HepG2 (cell line): ENCODE measurements at regions not wholly inside any gene's neighbourhood (a gene's known extent, or its start where the extent isn't known, plus 50 kb on each side); places are given as distances from the start of the nearest gene placed in this dataset.

Experiments
- ATAC-seq: fragments of 200-7000 bp; cut with Tn5 transposase; 3 replicates; pipeline ENCODE4 v1.9.1; 2020; ENCODE audit warnings: mild to moderate bottlenecking, moderate library complexity
- BruUV-seq: library from RNA; stranded (reverse); fragments of 400-500 nt; replicated peaks from 2 replicates; lab custom pipeline; 2021; lab: Mats Ljungman, UMichigan
- CTCF ChIA-PET: fragments of 300-600 bp; formaldehyde crosslinking; extraction: SDS; loops from one replicate; lab custom pipeline; 2021; ENCODE audit warnings: low total read pairs, inconsistent platforms, low intra/inter-chr PET ratio; lab: Yijun Ruan, JAX
- POLR2A ChIA-PET: fragments of 350-600 bp; sonication (Branson Sonifier 250); formaldehyde crosslinking; loops from one replicate; lab custom pipeline; 2020; ENCODE audit warnings: antibody characterized with exemption, inconsistent platforms; lab: Yijun Ruan, JAX
- DNase-seq: peaks from one replicate; pipeline ENCODE4 v3.0.0-alpha.2; 2015; ENCODE audit warnings: low spot score
- FAIRE-seq: peaks from 3 replicates; lab custom pipeline; 2011; peaks lifted over from hg19 to GRCh38; lab: Jason Lieb, UNC
- H2AFZ ChIP-seq: one replicate; pipeline ENCODE4 v1.6.1; 2011; ENCODE audit warnings: low read length, inconsistent platforms
- H3K27ac ChIP-seq: fragments of 300-600 bp; 3 replicates; pipeline ENCODE4 v1.8.0; 2011; ENCODE audit warnings: mixed run types, mild to moderate bottlenecking, mixed read lengths, low read length, inconsistent platforms; ENCODE audit not compliant: insufficient read depth; ENCODE audit errors: extremely low read length
- H3K27me3 ChIP-seq, 2 experiments: fragments of 200-600 bp in 1 of 2; 2 replicates in 1 of 2; 3 replicates in 1 of 2; pipeline versions ENCODE4 v1.6.0 to v1.8.0; 2011; ENCODE audit warnings: low read length in 2 of 2, mild to moderate bottlenecking in 2 of 2, moderate library complexity in 2 of 2, inconsistent platforms in 1 of 2; ENCODE audit not compliant: insufficient read depth in 2 of 2, control insufficient read depth in 1 of 2
- H3K36me3 ChIP-seq, 2 experiments: fragments of 200-600 bp in 1 of 2; replicated peaks in 1 of 2; 2 replicates in 1 of 2; 3 replicates in 1 of 2; pipeline versions ENCODE4 v1.5.1 to v1.8.0; 2011; ENCODE audit warnings: low read length in 2 of 2, inconsistent platforms in 1 of 2; ENCODE audit not compliant: insufficient read depth in 2 of 2, control insufficient read depth in 1 of 2
- H3K4me1 ChIP-seq: 2 replicates; pipeline ENCODE4 v1.5.1; 2012; ENCODE audit warnings: low read length, inconsistent platforms; ENCODE audit not compliant: insufficient read depth
- H3K4me2 ChIP-seq: 2 replicates; pipeline ENCODE4 v1.6.0; 2011; ENCODE audit warnings: low read depth, low read length, inconsistent platforms
- H3K4me3 ChIP-seq, 3 experiments: fragments of 200-600 bp in 1 of 3; sonication (generic), shearing (Covaris generic) in 1 of 3; replicated peaks in 1 of 3; 2 replicates each; pipeline ENCODE4 v1.5.1; 2011 to 2016; ENCODE audit warnings: low read length in 3 of 3, inconsistent platforms in 2 of 3, low read depth in 2 of 3, mild to moderate bottlenecking in 2 of 3, control low read depth in 1 of 3, mixed read lengths in 1 of 3; ENCODE audit not compliant: insufficient read depth in 1 of 3
- H3K79me2 ChIP-seq: one replicate; pipeline ENCODE4 v1.6.1; 2011; ENCODE audit warnings: low read length, inconsistent platforms; ENCODE audit not compliant: insufficient read depth
- H3K9ac ChIP-seq: 2 replicates; pipeline ENCODE4 v1.6.0; 2011; ENCODE audit warnings: mild to moderate bottlenecking, low read depth, low read length, inconsistent platforms; ENCODE audit not compliant: insufficient read depth
- H3K9me3 ChIP-seq: 2 replicates; pipeline ENCODE4 v1.5.1; 2012; ENCODE audit warnings: mild to moderate bottlenecking, low read length
- H4K20me1 ChIP-seq: 2 replicates; pipeline ENCODE4 v1.6.0; 2011; ENCODE audit warnings: inconsistent platforms, mild to moderate bottlenecking, low read length, moderate library complexity; ENCODE audit not compliant: insufficient read depth
- CERS6 ChIP-seq: sonication (generic); formaldehyde crosslinking; IDR thresholded peaks from 2 replicates; pipeline ENCODE4 v1.5.0; 2020; ENCODE audit warnings: missing genetic modification reagents
- GABPA ChIP-seq, 2 experiments: IDR thresholded peaks; 2 replicates each; pipeline ENCODE4 v1.6.1; 2011 to 2016; ENCODE audit warnings: low read depth in 2 of 2, low read length in 1 of 2, missing biosample characterization in 1 of 2, missing genetic modification characterization in 1 of 2
- PTBP1 ChIP-seq: fragments of 200-400 bp; formaldehyde crosslinking; IDR thresholded peaks from 2 replicates; pipeline ENCODE4 v1.6.1; 2018; ENCODE audit warnings: low read length, low read depth; ENCODE audit not compliant: poor library complexity, severe bottlenecking
- RAD51 ChIP-seq: fragments of 450-650 bp; IDR thresholded peaks from 2 replicates; pipeline ENCODE4 v1.6.1; 2016; ENCODE audit warnings: borderline replicate concordance
- ZFP41 ChIP-seq: sonication (generic); formaldehyde crosslinking; IDR thresholded peaks from 2 replicates; pipeline ENCODE4 v1.4.0; 2020; ENCODE audit warnings: mild to moderate bottlenecking, missing genetic modification reagents, borderline replicate concordance
- ZIK1 ChIP-seq: sonication (generic); formaldehyde crosslinking; IDR thresholded peaks from 2 replicates; pipeline ENCODE4 v1.5.0; 2020; ENCODE audit warnings: mild to moderate bottlenecking, low read depth, missing genetic modification reagents, borderline replicate concordance
- ZNF225 ChIP-seq: sonication (generic); formaldehyde crosslinking; IDR thresholded peaks from 2 replicates; pipeline ENCODE4 v1.4.0; 2020; ENCODE audit warnings: mild to moderate bottlenecking, missing genetic modification reagents
- ZNF691 ChIP-seq: sonication (generic); formaldehyde crosslinking; IDR thresholded peaks from 2 replicates; pipeline ENCODE4 v1.4.0; 2020; ENCODE audit warnings: missing genetic modification reagents, low read depth, mild to moderate bottlenecking, borderline replicate concordance
- ZNF740 ChIP-seq: sonication (generic); formaldehyde crosslinking; IDR thresholded peaks from 2 replicates; pipeline ENCODE4 v1.4.0; 2020; ENCODE audit warnings: missing genetic modification reagents
- in situ Hi-C: cut with HindIII; loops from 2 replicates; pipeline ENCODE4 v1.10.0; 2017; ENCODE audit warnings: low pct_unique_long_range_greater_than_20kb; ENCODE audit not compliant: extremely low pct_ligation_motif_present
- intact Hi-C: fragments of 100-400 bp; cut with micrococcal nuclease; formaldehyde crosslinking; loops from one replicate; pipeline ENCODE4 v1.10.0; 2022; ENCODE audit not compliant: unreplicated experiment

- TF ChIP-seq CERS6 (CRISPR knock-in tag) (no peak), ZFP41 (CRISPR knock-in tag) (no peak), GABPA (IDR thresholded peaks at IDR 0.05; ENCODE audit: low read depth, low read length) (no peak), GABPA (CRISPR knock-in tag; IDR thresholded peaks at IDR 0.05; ENCODE audit: low read depth) (no peak), ZNF225 (CRISPR knock-in tag) (no peak), PTBP1 (no peak), ZNF691 (no peak)
- TF ChIP-seq, all 625 proteins: peak for 0
Observed at GRCh38 chr15:56568466-56569167, 103.7 kb upstream of the MNS1 start (continued).

- ATAC-seq (no peak), DNase-seq (no peak), FAIRE-seq (no peak)
- in situ Hi-C loops (no loop called here), intact Hi-C loops (no loop called here)
- Histone ChIP-seq H3K4me1 (no peaks in the 10 kb centered on the region), H3K27me3 (peaks cover 1 to 4% of the 10 kb centered on the region in 2 experiments; a peak in 1 of 5 replicates), H3K9ac (no peak overlapping the region), H3K27ac (no peak overlapping the region), H3K4me2 (no peak overlapping the region), H2AFZ (no peak overlapping the region), H3K79me2 (no peaks in the 10 kb centered on the region), H3K4me3 (no peak overlapping the region), H3K9me3 (peaks cover 18% of the 10 kb centered on the region), H3K36me3 (no peaks in the 10 kb centered on the region), H4K20me1 (no peaks in the 10 kb centered on the region)
- CTCF ChIA-PET, result no interaction called here
- POLR2A ChIA-PET, result no interaction called here
- no TSS peak for BruUV-seq
- TF ChIP-seq ZNF740 (CRISPR knock-in tag), result no peak
- TF ChIP-seq RAD51, result peak; percentile 65; the same call in 1 of the 2 replicates
- TF ChIP-seq ZIK1 (CRISPR knock-in tag), result no peak
Observed at GRCh38 chr15:56557415-56557814, 92.5 kb upstream of the MNS1 start.
